22Rv1 (cell line): ENCODE measurements at regions not wholly inside any gene's neighbourhood (a gene's known extent, or its start where the extent isn't known, plus 50 kb on each side); places are given as distances from the start of the nearest gene placed in this dataset.

ENCODE experiments used
- H3K27ac ChIP-seq: fragments of 450-650 bp; 2 replicates; pipeline ENCODE4 v1.5.1; 2017
- CTCF ChIP-seq: fragments of 450-650 bp; IDR thresholded peaks from 2 replicates; pipeline ENCODE4 v1.5.1; 2017; ENCODE audit warnings: mild to moderate bottlenecking
- ZFX ChIP-seq: fragments of 450-650 bp; IDR thresholded peaks from 2 replicates; pipeline ENCODE4 v1.6.1; 2017; ENCODE audit warnings: antibody characterized with exemption, borderline replicate concordance

- TF ChIP-seq CTCF (no peak), ZFX (no peak)
Observed at GRCh38 chr10:2852574-2853323, 214.6 kb upstream of the PFKP start.

DNA sequence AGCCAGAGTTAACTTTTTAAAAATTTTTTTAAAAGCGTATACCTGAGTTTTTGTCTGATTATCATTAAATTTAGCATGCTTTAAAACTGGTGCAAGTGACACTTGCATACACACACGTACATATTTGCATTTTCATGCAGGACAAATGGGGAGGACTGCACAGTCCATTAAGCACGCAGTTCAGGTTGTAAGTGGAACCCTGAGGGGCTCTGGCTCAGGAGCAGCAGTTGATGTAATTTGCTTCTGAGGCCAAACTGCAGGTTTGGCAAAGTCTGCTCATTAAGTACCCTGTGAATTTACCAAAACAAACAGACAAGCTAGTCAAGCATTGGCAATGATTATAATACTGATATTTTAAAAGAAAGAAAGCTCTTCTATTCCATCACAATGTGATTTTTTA lies 215.8 kb upstream of the PFKP start:
- TF ChIP-seq CTCF (no peak), ZFX (no peak)
- H3K27ac ChIP-seq: no peak overlapping the region

More at GRCh38 chr10:2852574-2853323, 214.6 kb upstream of the PFKP start:
- no peak overlapping the region for H3K27ac ChIP-seq

DNA sequence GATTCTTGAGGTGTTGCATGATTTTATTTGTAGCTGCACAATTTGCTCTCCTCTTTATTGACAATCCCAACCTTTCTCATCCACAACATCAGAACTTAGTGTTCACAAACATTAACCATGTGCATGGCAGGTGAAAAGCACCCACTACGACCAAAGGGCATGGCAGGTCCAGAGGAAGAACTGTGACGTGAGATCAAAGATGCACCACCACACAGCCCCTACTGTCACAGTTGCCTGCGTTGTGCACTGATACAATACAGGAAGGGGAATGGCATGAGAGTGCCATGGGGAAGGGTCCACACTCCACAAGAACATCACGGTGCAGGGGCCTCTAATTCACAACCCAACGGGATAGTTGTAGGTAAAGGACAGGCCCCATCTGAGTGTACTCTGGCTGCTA lies 217.1 kb upstream of the PFKP start:
- TF ChIP-seq CTCF (no peak), ZFX (no peak)
- H3K27ac ChIP-seq: no peak overlapping the region

- TF ChIP-seq CTCF: no peak
- TF ChIP-seq ZFX: no peak
- H3K27ac ChIP-seq: no peak overlapping the region
Observed at GRCh38 chr10:2844925-2845324, 222.4 kb upstream of the PFKP start.

DNA sequence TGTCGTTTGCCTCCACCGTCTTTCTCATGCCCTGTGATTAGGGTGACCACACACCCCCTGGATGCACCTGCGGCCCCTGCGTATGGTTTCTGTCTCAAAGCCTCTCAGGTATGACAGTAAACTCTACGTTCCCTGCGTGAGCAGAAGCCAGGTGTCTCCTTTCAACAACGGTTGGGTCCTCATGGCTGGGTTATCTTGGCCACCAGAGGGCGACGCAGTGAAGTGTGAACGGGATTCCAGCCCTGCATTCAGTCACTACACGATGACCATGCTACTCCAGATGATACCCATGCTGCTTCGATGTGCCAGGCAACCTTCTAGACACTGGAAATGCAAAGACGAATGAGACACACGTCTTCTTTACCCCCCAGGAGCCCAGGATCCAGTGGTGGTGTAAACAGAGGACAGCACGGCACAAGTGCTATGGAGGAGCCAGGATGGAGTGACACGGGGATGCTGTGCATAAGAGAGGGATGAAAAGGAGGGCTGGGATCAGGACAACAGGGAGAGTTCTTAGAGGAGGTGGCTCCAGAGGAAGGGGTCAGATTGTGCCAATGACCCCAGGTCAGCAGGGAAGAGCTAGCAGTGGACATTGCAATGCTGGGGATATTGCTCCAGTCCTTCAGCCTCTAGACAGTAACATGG lies 228.1 kb upstream of the PFKP start:
- H3K27ac ChIP-seq: no peak overlapping the region
- TF ChIP-seq ZFX: no peak
- TF ChIP-seq CTCF: peak; percentile 78

DNA sequence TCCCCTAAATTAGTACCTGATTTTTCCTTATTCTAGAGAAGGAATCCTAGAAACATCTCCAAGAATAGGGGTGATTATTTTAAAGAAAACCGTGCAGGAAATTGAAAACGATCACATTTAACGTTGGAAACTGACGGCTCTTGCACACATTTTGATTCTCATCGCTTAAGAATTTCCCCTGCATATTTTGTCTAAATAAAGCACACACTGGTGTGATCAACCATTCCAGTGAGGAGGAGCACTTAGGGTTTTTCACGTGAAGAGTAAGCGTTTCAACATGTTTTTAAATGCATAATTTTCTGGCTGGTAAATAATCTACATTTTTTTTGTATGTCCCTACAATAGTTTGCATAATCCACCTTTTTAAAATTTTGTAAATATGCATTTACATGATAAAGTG lies 229.7 kb upstream of the PFKP start:
- TF ChIP-seq CTCF: no peak
- no peak for TF ChIP-seq ZFX
- H3K27ac ChIP-seq: no peak overlapping the region

DNA sequence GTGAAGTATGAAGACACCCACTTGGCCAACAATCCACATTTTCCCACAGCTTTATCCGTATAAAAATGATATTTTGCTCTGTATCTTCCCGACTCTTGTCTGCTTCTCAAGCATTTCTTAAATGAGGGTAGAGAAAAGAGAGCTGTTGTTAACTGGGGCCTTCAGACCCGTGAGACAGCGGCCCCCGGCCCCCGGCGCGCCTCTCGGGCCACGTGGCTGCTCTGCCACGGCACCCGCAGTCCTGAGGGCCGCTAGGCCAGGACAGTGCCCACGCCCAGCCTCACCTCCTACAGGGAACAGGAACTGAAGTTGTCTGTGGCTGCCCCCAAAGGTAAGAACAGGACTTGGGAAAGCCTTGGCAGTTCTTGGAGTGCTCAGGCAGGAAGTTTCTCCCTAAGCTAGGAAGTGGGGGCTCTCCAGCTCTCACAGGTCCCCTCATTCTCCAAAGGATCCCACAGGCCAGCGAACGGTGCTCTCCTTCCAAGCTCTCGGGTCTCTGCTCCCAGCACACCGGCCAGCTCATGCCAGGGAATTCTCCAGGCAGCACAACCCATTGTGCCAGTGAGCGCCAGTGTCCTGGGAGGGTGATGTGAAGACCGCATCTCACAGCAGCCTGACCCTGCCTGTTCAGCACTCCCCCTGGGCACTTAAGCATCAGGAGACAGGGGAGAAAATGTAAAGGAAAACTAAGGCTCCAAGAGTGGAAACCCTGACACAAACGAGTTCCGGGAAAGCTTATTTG lies 230.3 kb upstream of the PFKP start:
- no peak overlapping the region for H3K27ac ChIP-seq
- TF ChIP-seq ZFX: no peak
- TF ChIP-seq CTCF: no peak
